SK-N-SH (cell line): ENCODE measurements at regions not wholly inside any gene's neighbourhood (a gene's known extent, or its start where the extent isn't known, plus 50 kb on each side); places are given as distances from the start of the nearest gene placed in this dataset.
A peak's percentile ranks its signal among the peaks of the same experiment; 100 is the strongest.

Experiments used
- CTCF ChIA-PET: fragments of 300-600, 350-600 bp; formaldehyde crosslinking; extraction: SDS; loops from one replicate; lab custom pipeline; 2021; lab: Yijun Ruan, JAX
- POLR2A ChIA-PET: fragments of 350-600 bp; sonication (Branson Sonifier 250); formaldehyde crosslinking; extraction: SDS; loops from one replicate; lab custom pipeline; 2020; ENCODE audit warnings: antibody characterized with exemption, inconsistent platforms; lab: Yijun Ruan, JAX
- DNase-seq: peaks from one replicate; pipeline ENCODE4 v3.0.0; 2012
- H2AFZ ChIP-seq: fragments of 200-600 bp; sonication (generic); 2 replicates; pipeline ENCODE4 v1.8.1; 2016; ENCODE audit warnings: antibody characterized with exemption, mild to moderate bottlenecking, low read depth
- H3F3A ChIP-seq: fragments of 200-600 bp; sonication (generic); replicated peaks from 2 replicates; pipeline ENCODE3; 2016; ENCODE audit warnings: antibody characterized with exemption, mild to moderate bottlenecking; ENCODE audit not compliant: insufficient read depth
- H3K27ac ChIP-seq, 2 experiments: fragments of 200-500 bp in 1 of 2; fragments of 200-600 bp in 1 of 2; sonication (Bioruptor generic) in 1 of 2; sonication (generic), shearing (Covaris generic) in 1 of 2; 2 replicates each; pipeline versions ENCODE4 v1.5.1 to v1.6.1; 2014 to 2016; ENCODE audit warnings: low read depth in 2 of 2, inconsistent platforms in 1 of 2, low read length in 1 of 2, mild to moderate bottlenecking in 1 of 2, mixed read lengths in 1 of 2
- H3K27me3 ChIP-seq: fragments of 200-600 bp; sonication (generic), shearing (Covaris generic); 2 replicates; pipeline ENCODE4 v1.6.1; 2016; ENCODE audit warnings: mixed run types; ENCODE audit not compliant: insufficient read depth
- H3K36me3 ChIP-seq, 2 experiments: fragments of 200-500 bp in 1 of 2; fragments of 200-600 bp in 1 of 2; sonication (Bioruptor generic) in 1 of 2; sonication (generic) in 1 of 2; replicated peaks in 1 of 2; 2 replicates each; pipeline versions ENCODE3 to v1.5.1; 2014 to 2016; ENCODE audit warnings: low read length in 1 of 2, mild to moderate bottlenecking in 1 of 2; ENCODE audit not compliant: insufficient read depth in 2 of 2, control insufficient read depth in 1 of 2
- H3K4me1 ChIP-seq, 2 experiments: fragments of 200-500 bp in 1 of 2; fragments of 200-600 bp in 1 of 2; sonication (Bioruptor generic) in 1 of 2; sonication (generic), shearing (Covaris generic) in 1 of 2; 2 replicates each; pipeline versions ENCODE4 v1.5.1 to v1.6.1; 2014 to 2016; ENCODE audit warnings: low read depth in 1 of 2, low read length in 1 of 2, mixed run types in 1 of 2; ENCODE audit not compliant: insufficient read depth in 2 of 2, control insufficient read depth in 1 of 2
- H3K4me2 ChIP-seq: fragments of 200-600 bp; sonication (generic), shearing (Covaris generic); 2 replicates; pipeline ENCODE4 v1.6.1; 2017; ENCODE audit warnings: mixed run types
- H3K4me3 ChIP-seq, 2 experiments: fragments of 200-500 bp in 1 of 2; fragments of 200-600 bp in 1 of 2; sonication (Bioruptor generic) in 1 of 2; sonication (generic), shearing (Covaris generic) in 1 of 2; 2 replicates each; pipeline versions ENCODE4 v1.5.1 to v1.8.1; 2014 to 2016; ENCODE audit warnings: low read depth in 2 of 2, inconsistent platforms in 1 of 2, low read length in 1 of 2, mild to moderate bottlenecking in 1 of 2, mixed read lengths in 1 of 2, moderate library complexity in 1 of 2
- H3K79me2 ChIP-seq: fragments of 200-600 bp; sonication (generic); 2 replicates; pipeline ENCODE4 v1.8.1; 2017; ENCODE audit warnings: mild to moderate bottlenecking; ENCODE audit not compliant: insufficient read depth
- H3K9ac ChIP-seq: fragments of 200-600 bp; sonication (generic); 2 replicates; pipeline ENCODE4 v1.6.1; 2017; ENCODE audit warnings: mixed run types
- H3K9me2 ChIP-seq: fragments of 200-600 bp; sonication (generic); 2 replicates; pipeline ENCODE4 v1.6.1; 2017; ENCODE audit warnings: mixed run types
- H3K9me3 ChIP-seq: fragments of 200-600 bp; sonication (generic); 2 replicates; pipeline ENCODE4 v1.6.1; 2017; ENCODE audit warnings: mixed run types, mild to moderate bottlenecking, moderate library complexity
- H4K20me1 ChIP-seq: fragments of 200-600 bp; sonication (generic); 2 replicates; pipeline ENCODE4 v1.6.1; 2017; ENCODE audit warnings: mild to moderate bottlenecking, mixed run types; ENCODE audit not compliant: insufficient read depth
- EZH2phosphoT487 ChIP-seq: fragments of 200-600 bp; sonication (generic); IDR thresholded peaks from 2 replicates; pipeline ENCODE4 v1.6.1; 2017; ENCODE audit warnings: low read depth, mixed run types, mild to moderate bottlenecking, antibody characterized with exemption, moderate library complexity, borderline replicate concordance
- FOXM1 ChIP-seq: IDR thresholded peaks from 2 replicates; pipeline ENCODE4 v1.4.0; 2012; ENCODE audit warnings: low read depth, mild to moderate bottlenecking
- GABPA ChIP-seq: IDR thresholded peaks from 2 replicates; pipeline ENCODE4 v1.4.0; 2012; ENCODE audit warnings: low read depth, mild to moderate bottlenecking
- GATA2 ChIP-seq: sonication (generic); formaldehyde crosslinking; IDR thresholded peaks from 2 replicates; pipeline ENCODE4 v1.5.0; 2020; ENCODE audit warnings: mild to moderate bottlenecking, missing genetic modification reagents
- NRF1 ChIP-seq: IDR thresholded peaks from 2 replicates; pipeline ENCODE4 v1.6.1; 2012; ENCODE audit warnings: low read depth, mild to moderate bottlenecking, low read length
- RAD21 ChIP-seq: IDR thresholded peaks from 2 replicates; pipeline ENCODE4 v1.6.1; 2012; ENCODE audit warnings: mild to moderate bottlenecking, low read length
- RCOR1 ChIP-seq: fragments of 150-350 bp; IDR thresholded peaks from 2 replicates; pipeline ENCODE4 v1.6.1; 2017; ENCODE audit warnings: antibody characterized with exemption, low read length
- REST ChIP-seq: IDR thresholded peaks from 2 replicates; pipeline ENCODE4 v1.6.1; 2012; ENCODE audit warnings: mild to moderate bottlenecking, low read depth, low read length, moderate library complexity
- SMC3 ChIP-seq: IDR thresholded peaks from 2 replicates; pipeline ENCODE4 v1.6.1; 2012; ENCODE audit warnings: low read depth, low read length, improper control_type of control experiment
- TAF1 ChIP-seq: IDR thresholded peaks from 2 replicates; pipeline ENCODE4 v1.6.1; 2012; ENCODE audit warnings: low read depth, mild to moderate bottlenecking, low read length, moderate library complexity, borderline replicate concordance
- TCF12 ChIP-seq: IDR thresholded peaks from 2 replicates; pipeline ENCODE4 v1.4.0; 2012
- TEAD4 ChIP-seq: IDR thresholded peaks from 2 replicates; pipeline ENCODE4 v1.4.0; 2012; ENCODE audit warnings: mild to moderate bottlenecking, borderline replicate concordance; ENCODE audit not compliant: insufficient read depth
- WGBS: methylation state at CpG from one replicate; pipeline ENCODE4 v1.1.6; 2017; ENCODE audit warnings: low lambda C conversion rate; 5-methylcytosine and 5-hydroxymethylcytosine counted together
- TF ChIP-seq, protein P1 (sequence below): IDR thresholded peaks from 2 replicates; pipeline ENCODE4 v1.4.0; 2012; ENCODE audit warnings: low read depth, borderline replicate concordance
- TF ChIP-seq, protein P2 (sequence below): fragments of 150-350 bp; IDR thresholded peaks from 2 replicates; pipeline ENCODE4 v1.6.1; 2017; ENCODE audit warnings: antibody characterized with exemption, low read length, low read depth, borderline replicate concordance
- TF ChIP-seq, protein P3 (sequence below): fragments of 200-600 bp; sonication (generic); IDR thresholded peaks from 2 replicates; pipeline ENCODE4 v1.6.1; 2017; ENCODE audit warnings: antibody characterized with exemption, mild to moderate bottlenecking, moderate library complexity

GRCh38 chr2:53211201-53211774 is 556.3 kb upstream of the CHAC2 start:
- WGBS: 6% methylated on average over 2 of the region's 2 CpGs
- H3K27me3 ChIP-seq: no peaks in the 10 kb centered on the region; the same call in 1 of the 2 replicates
- H3F3A ChIP-seq: no peaks in the 10 kb centered on the region
- no peak overlapping the region for H2AFZ ChIP-seq
- TF ChIP-seq NRF1: no peak
- TF ChIP-seq TAF1: no peak
- TF ChIP-seq TCF12: no peak
- TF ChIP-seq, protein P1, sequence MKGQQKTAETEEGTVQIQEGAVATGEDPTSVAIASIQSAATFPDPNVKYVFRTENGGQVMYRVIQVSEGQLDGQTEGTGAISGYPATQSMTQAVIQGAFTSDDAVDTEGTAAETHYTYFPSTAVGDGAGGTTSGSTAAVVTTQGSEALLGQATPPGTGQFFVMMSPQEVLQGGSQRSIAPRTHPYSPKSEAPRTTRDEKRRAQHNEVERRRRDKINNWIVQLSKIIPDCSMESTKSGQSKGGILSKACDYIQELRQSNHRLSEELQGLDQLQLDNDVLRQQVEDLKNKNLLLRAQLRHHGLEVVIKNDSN: no peak
- no peak for TF ChIP-seq RCOR1
- TF ChIP-seq GABPA: no peak
- no peak for TF ChIP-seq TEAD4
- no peak for TF ChIP-seq SMC3
- TF ChIP-seq REST: no peak
- TF ChIP-seq RAD21: no peak
- TF ChIP-seq GATA2 (CRISPR knock-in tag): no peak
- TF ChIP-seq FOXM1: no peak
- no peak for TF ChIP-seq EZH2phosphoT487
- TF ChIP-seq, all 33 proteins: peak for 0
- no peak overlapping the region for H3K4me3 ChIP-seq
- no peaks in the 10 kb centered on the region for H3K79me2 ChIP-seq
- H3K36me3 ChIP-seq: no peaks in the 10 kb centered on the region
- no peaks in the 10 kb centered on the region for H4K20me1 ChIP-seq
- no peaks in the 10 kb centered on the region for H3K9me2 ChIP-seq
- H3K9ac ChIP-seq: no peak overlapping the region
- no peaks in the 10 kb centered on the region for H3K9me3 ChIP-seq
- CTCF ChIA-PET: no interaction called here
- no peak overlapping the region for H3K27ac ChIP-seq
- no peaks in the 10 kb centered on the region for H3K4me1 ChIP-seq
- POLR2A ChIA-PET: no interaction called here
- DNase-seq: no peak
- no peak overlapping the region for H3K4me2 ChIP-seq

- Histone ChIP-seq H3K4me1 (no peaks in the 10 kb centered on the region), H3K79me2 (no peaks in the 10 kb centered on the region), H3K27me3 (no peaks in the 10 kb centered on the region; the same call in 1 of the 2 replicates), H2AFZ (no peak overlapping the region), H3K36me3 (no peaks in the 10 kb centered on the region), H3K4me3 (no peak overlapping the region), H3F3A (no peaks in the 10 kb centered on the region), H4K20me1 (no peaks in the 10 kb centered on the region), H3K4me2 (no peak overlapping the region), H3K9ac (no peak overlapping the region)
- POLR2A ChIA-PET: no interaction called here
- 8% methylated on average over 3 of the region's 3 CpGs for WGBS
- no peak for DNase-seq
- TF ChIP-seq GATA2 (CRISPR knock-in tag) (no peak), TEAD4 (no peak), REST (no peak)
- TF ChIP-seq, protein P2, sequence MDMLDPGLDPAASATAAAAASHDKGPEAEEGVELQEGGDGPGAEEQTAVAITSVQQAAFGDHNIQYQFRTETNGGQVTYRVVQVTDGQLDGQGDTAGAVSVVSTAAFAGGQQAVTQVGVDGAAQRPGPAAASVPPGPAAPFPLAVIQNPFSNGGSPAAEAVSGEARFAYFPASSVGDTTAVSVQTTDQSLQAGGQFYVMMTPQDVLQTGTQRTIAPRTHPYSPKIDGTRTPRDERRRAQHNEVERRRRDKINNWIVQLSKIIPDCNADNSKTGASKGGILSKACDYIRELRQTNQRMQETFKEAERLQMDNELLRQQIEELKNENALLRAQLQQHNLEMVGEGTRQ: no peak
- TF ChIP-seq, protein P3, sequence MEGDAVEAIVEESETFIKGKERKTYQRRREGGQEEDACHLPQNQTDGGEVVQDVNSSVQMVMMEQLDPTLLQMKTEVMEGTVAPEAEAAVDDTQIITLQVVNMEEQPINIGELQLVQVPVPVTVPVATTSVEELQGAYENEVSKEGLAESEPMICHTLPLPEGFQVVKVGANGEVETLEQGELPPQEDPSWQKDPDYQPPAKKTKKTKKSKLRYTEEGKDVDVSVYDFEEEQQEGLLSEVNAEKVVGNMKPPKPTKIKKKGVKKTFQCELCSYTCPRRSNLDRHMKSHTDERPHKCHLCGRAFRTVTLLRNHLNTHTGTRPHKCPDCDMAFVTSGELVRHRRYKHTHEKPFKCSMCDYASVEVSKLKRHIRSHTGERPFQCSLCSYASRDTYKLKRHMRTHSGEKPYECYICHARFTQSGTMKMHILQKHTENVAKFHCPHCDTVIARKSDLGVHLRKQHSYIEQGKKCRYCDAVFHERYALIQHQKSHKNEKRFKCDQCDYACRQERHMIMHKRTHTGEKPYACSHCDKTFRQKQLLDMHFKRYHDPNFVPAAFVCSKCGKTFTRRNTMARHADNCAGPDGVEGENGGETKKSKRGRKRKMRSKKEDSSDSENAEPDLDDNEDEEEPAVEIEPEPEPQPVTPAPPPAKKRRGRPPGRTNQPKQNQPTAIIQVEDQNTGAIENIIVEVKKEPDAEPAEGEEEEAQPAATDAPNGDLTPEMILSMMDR: peak; percentile 25
- TF ChIP-seq, all 33 proteins: peak for 1
- no peak overlapping the region for H3K27ac ChIP-seq
- H3K9me3 ChIP-seq: no peaks in the 10 kb centered on the region
- H3K9me2 ChIP-seq: no peaks in the 10 kb centered on the region
- CTCF ChIA-PET: interaction anchor here (0.8 to 1.2 kb wide), 2 partner anchors 9 to 10 kb away, joined by 3 to 4 read pairs; no protein-coding TSS in a partner anchor
Measured at GRCh38 chr2:53210538-53210937, 557.1 kb upstream of the CHAC2 start.
